ENCODE measurements at regions not wholly inside any gene's neighbourhood (a gene's known extent, or its start where the extent isn't known, plus 50 kb on each side); places are given as distances from the start of the nearest gene placed in this dataset.

- no peak for TF ChIP-seq POLR2A (IDR thresholded peaks at IDR 0.05)
- no peak for TF ChIP-seq CTCF (IDR thresholded peaks at IDR 0.05)
- no peak overlapping the region for H3K27ac ChIP-seq
Observed at GRCh38 chr4:28555866-28556265, 1695.2 kb downstream of the STIM2 start.

GRCh38 chr4:28557755-28558154 is 1697.1 kb downstream of the STIM2 start:
- DNase-seq (no peak), ATAC-seq (no peak)
- WGBS, 4 donors: 61 to 77% (median 69%) methylated on average over 2 of the region's 2 CpGs
- TF ChIP-seq POLR2A (IDR thresholded peaks at IDR 0.05) (no peak), CTCF (IDR thresholded peaks at IDR 0.05) (no peak)
- no peaks in the 10 kb centered on the region for H3K4me1 ChIP-seq
- H3K36me3 ChIP-seq: no peaks in the 10 kb centered on the region
- H3K27me3 ChIP-seq: no peaks in the 10 kb centered on the region
- H3K4me3 ChIP-seq: no peak overlapping the region
- intact Hi-C loops (cut with DNase I): no loop called here
- H3K9me3 ChIP-seq: no peaks in the 10 kb centered on the region
- no peak overlapping the region for H3K27ac ChIP-seq

More at GRCh38 chr4:28555866-28556265, 1695.2 kb downstream of the STIM2 start:
- ATAC-seq: no peak
- Histone ChIP-seq H3K4me1 (no peaks in the 10 kb centered on the region), H3K27me3 (no peaks in the 10 kb centered on the region), H3K36me3 (no peaks in the 10 kb centered on the region), H3K9me3 (no peaks in the 10 kb centered on the region), H3K4me3 (no peak overlapping the region)
- no peak for DNase-seq
- WGBS, 4 donors: 57 to 71% (median 65%) methylated on average over 2 of the region's 2 CpGs
- intact Hi-C loops (cut with DNase I): no loop called here

GRCh38 chr4:28558895-28559294 is 1698.3 kb downstream of the STIM2 start:
- Histone ChIP-seq H3K4me3 (no peak overlapping the region), H3K9me3 (no peaks in the 10 kb centered on the region), H3K27ac (no peak overlapping the region), H3K27me3 (no peaks in the 10 kb centered on the region), H3K4me1 (no peaks in the 10 kb centered on the region), H3K36me3 (no peaks in the 10 kb centered on the region)
- TF ChIP-seq CTCF (IDR thresholded peaks at IDR 0.05) (no peak), POLR2A (IDR thresholded peaks at IDR 0.05) (no peak)
- no peak for ATAC-seq
- 55 to 68% (median 64%) methylated on average over 2 of the region's 2 CpGs for WGBS, 4 donors
- no peak for DNase-seq
- intact Hi-C loops (cut with DNase I): no loop called here

- TF ChIP-seq POLR2A (IDR thresholded peaks at IDR 0.05) (no peak), CTCF (IDR thresholded peaks at IDR 0.05) (no peak)
- Histone ChIP-seq H3K4me1 (no peaks in the 10 kb centered on the region), H3K4me3 (no peak overlapping the region), H3K36me3 (no peaks in the 10 kb centered on the region), H3K9me3 (peaks cover 0 to 2% (median 0%) of the 10 kb centered on the region in 12 donors), H3K27ac (no peak overlapping the region), H3K27me3 (no peaks in the 10 kb centered on the region)
- ATAC-seq (no peak), DNase-seq (no peak)
- WGBS, 4 donors: 72 to 81% (median 76%) methylated on average over 1 to 3 of the region's 4 CpGs
- intact Hi-C loops (cut with DNase I): no loop called here
Observed at GRCh38 chr4:28562913-28563312, 1702.3 kb downstream of the STIM2 start.

All from heart left ventricle (tissue), 16 donors.